Right lobe of liver (tissue), 4 donors: ENCODE measurements at regions not wholly inside any gene's neighbourhood (a gene's known extent, or its start where the extent isn't known, plus 50 kb on each side); places are given as distances from the start of the nearest gene placed in this dataset.

Experiments used
- POLR2A ChIP-seq: fragments of 450-650 bp; IDR thresholded peaks from one replicate; pipeline ENCODE4 v1.6.1; 2017; ENCODE audit warnings: antibody characterized with exemption, mild to moderate bottlenecking
- TF ChIP-seq, protein P1 (sequence below), 4 donors: fragments of 200-600 bp in 3 of 4; fragments of 450-650 bp in 1 of 4; IDR thresholded peaks; one replicate each; pipeline versions ENCODE4 v1.5.1 to v1.8.0; 2016 to 2022; ENCODE audit warnings: antibody characterized with exemption in 4 of 4, mild to moderate bottlenecking in 2 of 4
- donor health status: DM: no; HTN: no; CAD: no.
- donor health status: DM: no; HTN: no; CAD: no.
- donor health status: DM: no; HTN: yes; CAD: no.

DNA sequence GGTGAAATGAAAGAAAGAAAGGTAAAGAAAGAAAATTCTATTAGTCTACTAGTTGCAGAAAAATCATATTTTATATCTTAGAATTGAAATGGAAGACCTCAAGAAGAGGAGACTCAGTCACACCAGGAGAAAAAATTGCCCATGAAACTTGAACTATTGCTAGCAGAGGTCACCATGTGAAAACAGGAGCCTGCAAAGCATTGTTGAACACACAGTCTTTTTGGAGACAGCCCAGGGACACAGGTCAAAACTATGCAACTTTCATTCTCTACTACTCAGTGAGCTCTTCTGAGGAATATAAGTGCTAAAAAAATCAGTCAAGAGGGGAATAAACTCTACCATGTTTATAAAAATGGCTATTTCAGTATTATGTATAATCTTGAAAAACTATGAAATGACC lies 89.8 kb upstream of the TENT5A start:
- TF ChIP-seq, protein P1, sequence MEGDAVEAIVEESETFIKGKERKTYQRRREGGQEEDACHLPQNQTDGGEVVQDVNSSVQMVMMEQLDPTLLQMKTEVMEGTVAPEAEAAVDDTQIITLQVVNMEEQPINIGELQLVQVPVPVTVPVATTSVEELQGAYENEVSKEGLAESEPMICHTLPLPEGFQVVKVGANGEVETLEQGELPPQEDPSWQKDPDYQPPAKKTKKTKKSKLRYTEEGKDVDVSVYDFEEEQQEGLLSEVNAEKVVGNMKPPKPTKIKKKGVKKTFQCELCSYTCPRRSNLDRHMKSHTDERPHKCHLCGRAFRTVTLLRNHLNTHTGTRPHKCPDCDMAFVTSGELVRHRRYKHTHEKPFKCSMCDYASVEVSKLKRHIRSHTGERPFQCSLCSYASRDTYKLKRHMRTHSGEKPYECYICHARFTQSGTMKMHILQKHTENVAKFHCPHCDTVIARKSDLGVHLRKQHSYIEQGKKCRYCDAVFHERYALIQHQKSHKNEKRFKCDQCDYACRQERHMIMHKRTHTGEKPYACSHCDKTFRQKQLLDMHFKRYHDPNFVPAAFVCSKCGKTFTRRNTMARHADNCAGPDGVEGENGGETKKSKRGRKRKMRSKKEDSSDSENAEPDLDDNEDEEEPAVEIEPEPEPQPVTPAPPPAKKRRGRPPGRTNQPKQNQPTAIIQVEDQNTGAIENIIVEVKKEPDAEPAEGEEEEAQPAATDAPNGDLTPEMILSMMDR (IDR thresholded peaks at IDR 0.05) = no peak
- no peak for TF ChIP-seq POLR2A
